ENCODE measurements at regions not wholly inside any gene's neighbourhood (a gene's known extent, or its start where the extent isn't known, plus 50 kb on each side); places are given as distances from the start of the nearest gene placed in this dataset.

- TF ChIP-seq CTCF (IDR thresholded peaks at IDR 0.05) (no peak), POLR2A (IDR thresholded peaks at IDR 0.05) (no peak)
These were observed 465.9 kb upstream of the ONECUT1 start for GRCh38 chr15:53256043-53256442.
